Astrocyte of the cerebellum (primary cell): ENCODE measurements at regions not wholly inside any gene's neighbourhood (a gene's known extent, or its start where the extent isn't known, plus 50 kb on each side); places are given as distances from the start of the nearest gene placed in this dataset.

Experiments used
- DNase-seq: peaks from one replicate; pipeline ENCODE4 v3.0.0-alpha.2; 2011; ENCODE audit warnings: low read depth
- H3K4me3 ChIP-seq: 2 replicates; pipeline ENCODE4 v1.5.1; 2011; ENCODE audit warnings: mild to moderate bottlenecking, low read depth, low read length, moderate library complexity
- in situ Hi-C: cut with HindIII; loops from 2 replicates; pipeline ENCODE4 v1.10.0; 2017; ENCODE audit warnings: low sequenced_read_pairs
- TF ChIP-seq, protein P1 (sequence below): IDR thresholded peaks from 2 replicates; pipeline ENCODE4 v1.5.1; 2012; ENCODE audit warnings: low read length, low read depth, moderate library complexity, mild to moderate bottlenecking; ENCODE audit errors: missing control alignments

DNA sequence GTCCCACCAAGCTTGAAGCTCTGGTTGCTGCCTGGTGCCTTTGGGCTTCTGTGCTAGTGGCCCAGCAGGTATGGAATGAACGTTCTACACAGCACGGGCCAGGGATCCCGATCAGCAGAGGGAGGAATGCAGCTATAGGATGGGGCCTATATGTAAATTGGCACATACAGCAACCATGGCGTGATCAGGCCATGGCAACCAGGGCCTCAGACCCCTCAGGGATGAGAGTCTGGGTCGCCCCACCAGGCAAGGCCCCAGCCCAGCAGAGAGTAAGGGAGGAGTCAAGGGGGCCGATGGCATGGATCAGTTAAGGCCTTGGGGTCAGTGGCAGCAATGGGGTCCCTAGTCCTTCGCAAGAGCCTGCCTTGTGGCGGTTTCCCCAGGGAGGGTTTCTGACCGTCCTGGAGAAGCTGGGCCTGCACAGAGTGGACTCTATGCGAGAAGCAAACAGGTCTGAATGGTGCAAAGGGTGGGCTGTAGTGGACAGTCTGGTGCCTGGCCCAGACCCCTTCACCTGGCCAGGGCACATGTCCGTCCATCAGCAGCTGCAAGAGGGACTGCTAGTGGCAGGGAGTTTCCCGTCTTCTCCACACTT, 98.2 kb upstream of the SLC22A11 start:
- DNase-seq, result no peak
- H3K4me3 ChIP-seq, result no peak overlapping the region
- in situ Hi-C loops, result loop anchor here (5.0 kb wide), 1 partner anchor 60 kb away; no protein-coding TSS in a partner anchor
- TF ChIP-seq, protein P1, sequence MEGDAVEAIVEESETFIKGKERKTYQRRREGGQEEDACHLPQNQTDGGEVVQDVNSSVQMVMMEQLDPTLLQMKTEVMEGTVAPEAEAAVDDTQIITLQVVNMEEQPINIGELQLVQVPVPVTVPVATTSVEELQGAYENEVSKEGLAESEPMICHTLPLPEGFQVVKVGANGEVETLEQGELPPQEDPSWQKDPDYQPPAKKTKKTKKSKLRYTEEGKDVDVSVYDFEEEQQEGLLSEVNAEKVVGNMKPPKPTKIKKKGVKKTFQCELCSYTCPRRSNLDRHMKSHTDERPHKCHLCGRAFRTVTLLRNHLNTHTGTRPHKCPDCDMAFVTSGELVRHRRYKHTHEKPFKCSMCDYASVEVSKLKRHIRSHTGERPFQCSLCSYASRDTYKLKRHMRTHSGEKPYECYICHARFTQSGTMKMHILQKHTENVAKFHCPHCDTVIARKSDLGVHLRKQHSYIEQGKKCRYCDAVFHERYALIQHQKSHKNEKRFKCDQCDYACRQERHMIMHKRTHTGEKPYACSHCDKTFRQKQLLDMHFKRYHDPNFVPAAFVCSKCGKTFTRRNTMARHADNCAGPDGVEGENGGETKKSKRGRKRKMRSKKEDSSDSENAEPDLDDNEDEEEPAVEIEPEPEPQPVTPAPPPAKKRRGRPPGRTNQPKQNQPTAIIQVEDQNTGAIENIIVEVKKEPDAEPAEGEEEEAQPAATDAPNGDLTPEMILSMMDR, result no peak

DNA sequence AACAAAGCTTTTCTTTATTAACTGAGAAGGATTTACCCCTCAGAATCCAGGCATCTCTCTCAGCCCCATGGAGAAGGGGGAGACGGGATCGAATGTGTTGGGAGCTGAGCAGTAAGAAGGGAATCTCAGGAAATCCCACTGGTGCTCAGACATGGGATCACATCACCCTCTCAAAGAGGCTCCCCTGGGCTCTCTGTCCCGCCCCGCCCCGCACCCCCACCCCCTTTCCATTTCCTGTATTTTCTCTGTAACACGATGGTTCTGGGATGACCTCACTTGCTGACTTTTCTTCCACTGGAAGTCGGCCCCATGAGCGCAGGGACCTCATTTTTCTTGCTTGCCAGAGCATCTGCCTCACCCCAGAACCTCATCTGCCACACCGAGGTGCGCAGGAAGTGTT, 96.7 kb upstream of the SLC22A11 start:
- H3K4me3 ChIP-seq, result no peak overlapping the region
- TF ChIP-seq, protein P1, result no peak
- DNase-seq, result no peak
- in situ Hi-C loops, result loop anchor here (5.0 kb wide), 1 partner anchor 58 kb away; no protein-coding TSS in a partner anchor

DNA sequence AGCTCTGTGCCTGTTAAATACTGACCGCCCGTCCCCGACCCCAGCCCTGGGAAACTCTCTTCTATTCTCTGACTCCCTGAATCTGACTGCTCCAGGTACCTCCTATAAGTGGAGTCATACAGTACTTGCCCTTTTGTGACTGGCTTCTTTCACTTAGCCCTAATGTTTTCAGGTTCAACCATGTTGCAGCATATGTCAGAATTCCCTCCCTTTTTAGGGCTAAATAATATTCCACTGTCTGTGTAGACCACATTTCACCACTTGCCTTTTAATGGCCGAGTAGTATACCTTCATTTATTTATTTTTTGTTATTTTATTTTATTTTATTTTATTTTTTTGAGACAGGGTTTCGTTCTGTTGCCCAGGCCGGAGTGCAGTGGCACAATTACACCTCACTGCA, 96.1 kb upstream of the SLC22A11 start:
- no peak for DNase-seq
- TF ChIP-seq, protein P1, result no peak
- in situ Hi-C loops, result loop anchor here (5.0 kb wide), 1 partner anchor 58 kb away; no protein-coding TSS in a partner anchor
- H3K4me3 ChIP-seq, result no peak overlapping the region

GRCh38 chr11:64461081-64461480, 94.7 kb upstream of the SLC22A11 start:
- DNase-seq, result no peak
- in situ Hi-C loops, result no loop called here
- TF ChIP-seq, protein P1, result no peak

DNA sequence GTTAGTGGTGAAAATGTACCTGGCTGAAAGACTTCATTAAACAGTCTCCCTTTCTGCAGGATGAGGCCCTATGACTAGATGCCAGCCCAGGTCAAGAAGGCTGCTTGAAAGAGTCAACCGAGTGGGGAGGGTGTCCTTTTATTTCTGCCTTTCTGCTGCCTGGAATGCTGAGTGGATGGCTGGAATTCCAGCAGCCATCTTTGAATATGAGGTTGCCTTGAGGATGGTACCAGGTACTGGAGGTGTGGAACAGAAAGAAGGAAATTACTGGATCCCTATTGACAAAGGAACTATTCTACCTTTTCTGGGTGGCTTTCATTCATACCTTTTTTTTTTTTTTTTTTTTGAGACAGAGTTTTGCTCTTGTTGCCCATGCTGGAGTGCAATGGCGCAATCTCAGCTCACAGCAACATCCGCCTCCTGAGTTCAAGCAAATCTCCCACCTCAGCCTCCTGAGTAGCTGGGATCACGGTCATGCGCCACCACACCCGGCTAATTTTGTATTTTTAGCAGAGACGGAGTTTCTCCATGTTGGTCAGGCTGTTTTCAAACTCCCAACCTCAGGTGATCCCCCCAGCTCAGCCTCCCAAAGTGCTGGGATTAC, 89.5 kb upstream of the SLC22A11 start:
- DNase-seq, result no peak
- TF ChIP-seq, protein P1, result no peak
- no peak overlapping the region for H3K4me3 ChIP-seq
- in situ Hi-C loops, result no loop called here

More at GRCh38 chr11:64461081-64461480, 94.7 kb upstream of the SLC22A11 start:
- no peak overlapping the region for H3K4me3 ChIP-seq

DNA sequence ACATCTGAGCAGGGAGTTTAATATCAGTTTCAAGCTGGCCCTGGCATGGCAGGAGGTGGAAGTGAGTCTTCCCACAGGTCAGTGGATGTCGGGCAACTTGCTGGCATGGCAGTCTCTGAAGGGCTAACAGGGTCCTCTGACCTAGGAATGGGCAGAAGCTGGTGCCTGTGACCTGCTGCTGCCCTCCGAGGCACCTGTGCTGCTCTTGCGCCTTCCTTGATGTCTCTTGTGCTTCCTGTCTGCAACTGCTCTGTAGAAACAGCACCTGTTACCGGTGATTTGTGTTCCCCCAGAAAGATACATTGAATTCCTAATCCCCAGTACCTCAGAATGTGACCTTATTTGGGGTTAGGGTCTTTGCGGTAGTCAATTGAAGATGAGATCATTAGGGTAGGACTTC, 86.5 kb upstream of the SLC22A11 start:
- no peak for DNase-seq
- no peak overlapping the region for H3K4me3 ChIP-seq
- TF ChIP-seq, protein P1, result no peak
- in situ Hi-C loops, result no loop called here
